ENCODE measurements at regions not wholly inside any gene's neighbourhood (a gene's known extent, or its start where the extent isn't known, plus 50 kb on each side); places are given as distances from the start of the nearest gene placed in this dataset.

DNA sequence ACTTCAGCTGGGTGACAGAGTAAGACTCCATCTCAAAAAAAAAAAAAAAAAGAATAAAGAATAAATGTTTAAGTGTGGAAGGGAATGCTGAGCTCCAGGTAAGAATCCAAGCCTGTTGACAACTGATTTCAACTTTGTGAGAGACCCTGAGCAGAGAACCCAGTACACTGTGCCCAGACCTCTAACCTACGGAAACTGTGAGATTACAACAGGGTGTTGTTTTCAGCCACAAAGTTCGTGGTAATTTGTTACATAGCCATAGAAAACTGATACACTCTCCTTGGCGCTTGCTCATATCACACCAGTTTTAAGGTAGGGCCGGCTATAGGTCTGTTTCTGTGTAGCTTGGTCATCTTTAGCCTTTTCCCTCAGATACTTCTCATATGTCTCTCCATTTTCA, 98.4 kb upstream of the PAPOLG start:
- DNase-seq (ENCODE audit: low spot score), result no peak

DNA sequence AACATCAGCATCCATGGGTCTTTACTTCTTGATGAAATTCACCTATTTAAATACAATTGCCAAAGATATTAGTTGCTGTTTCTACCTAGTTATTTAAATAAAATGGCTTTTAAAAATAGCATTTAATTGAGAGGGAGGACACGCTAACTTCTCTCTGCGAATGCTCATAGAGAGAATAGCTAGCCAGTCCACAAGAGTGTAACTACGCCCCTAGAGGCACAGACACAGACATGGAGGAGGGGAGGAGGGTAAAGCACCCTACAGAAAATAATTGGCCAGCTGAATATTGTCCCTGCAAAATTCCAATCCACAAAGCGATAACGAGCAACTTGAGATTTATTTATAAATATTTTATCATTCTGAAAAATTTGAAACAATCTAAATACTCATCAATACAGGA, 97.0 kb upstream of the PAPOLG start:
- no peak for DNase-seq (ENCODE audit: low spot score)

DNA sequence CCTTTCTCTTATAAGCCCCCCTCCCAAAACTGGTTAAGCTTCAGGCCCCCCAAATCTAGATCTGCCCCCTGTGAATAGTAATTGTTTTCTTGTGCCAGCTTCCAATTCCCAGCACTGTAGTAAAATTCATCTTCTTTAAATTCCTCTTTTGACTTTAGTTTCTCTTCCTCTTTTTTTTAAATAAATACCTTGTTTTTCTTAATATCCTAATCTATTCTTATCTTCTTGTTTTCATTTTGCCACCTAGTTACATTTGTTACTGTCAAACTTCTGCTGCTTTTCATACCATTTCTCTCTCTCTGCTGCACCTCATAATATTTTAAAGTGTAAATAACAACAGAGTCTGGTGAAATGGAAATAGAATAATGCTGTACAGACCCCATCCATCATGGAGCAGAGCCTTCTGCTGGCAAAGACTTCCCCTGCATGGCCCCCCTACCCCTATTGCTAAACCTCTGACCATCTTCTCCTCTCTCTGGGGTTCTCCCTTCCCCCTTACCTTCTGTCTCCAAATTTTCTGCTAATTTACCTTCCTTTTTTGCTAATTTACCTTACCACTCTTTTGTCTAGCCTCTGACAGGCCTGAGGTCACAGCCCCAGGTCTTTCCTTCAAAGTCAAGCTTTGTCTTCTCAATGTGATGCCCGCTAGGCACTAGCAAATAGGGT, 94.9 kb upstream of the PAPOLG start:
- DNase-seq (ENCODE audit: low spot score), result no peak

DNA sequence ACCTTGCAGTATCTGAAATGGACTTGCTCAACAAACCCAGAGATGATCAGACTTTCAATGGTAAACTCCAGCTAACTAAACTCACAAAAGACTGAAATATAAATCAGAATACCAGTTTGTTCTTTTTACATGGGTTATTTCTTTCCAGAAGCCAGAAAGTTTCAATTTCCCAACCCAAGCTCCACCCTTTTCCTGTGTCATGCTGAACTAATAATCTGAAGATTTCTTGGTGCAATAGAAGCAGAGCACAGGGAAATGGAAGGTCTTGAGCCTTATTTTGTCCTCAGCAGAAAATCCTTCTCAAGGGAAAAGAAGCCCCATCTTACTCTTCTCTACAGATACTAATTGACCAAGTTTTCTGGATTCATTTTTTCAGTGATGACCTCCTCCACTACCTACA, 93.3 kb upstream of the PAPOLG start:
- no peak for DNase-seq (ENCODE audit: low spot score)

DNA sequence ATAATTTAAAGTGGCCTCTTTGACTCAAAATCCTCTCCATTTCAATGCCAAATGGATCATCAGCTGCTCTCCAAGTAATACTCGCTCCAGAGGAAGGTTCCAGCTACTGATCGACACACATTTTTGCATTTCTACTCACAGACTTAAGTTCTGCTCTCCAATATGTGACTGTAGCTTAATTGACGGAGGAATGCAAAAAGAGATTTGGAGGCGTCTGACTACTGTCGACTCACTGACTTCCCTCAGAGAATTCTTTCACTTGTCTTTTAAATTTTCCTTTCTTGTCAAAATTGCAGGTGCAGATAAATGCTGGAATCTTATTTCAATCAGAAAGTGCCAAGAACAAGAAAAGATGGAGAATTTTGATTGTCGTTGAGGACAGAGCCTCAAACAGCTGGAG, 84.1 kb upstream of the PAPOLG start:
- DNase-seq (ENCODE audit: low spot score), result no peak

DNA sequence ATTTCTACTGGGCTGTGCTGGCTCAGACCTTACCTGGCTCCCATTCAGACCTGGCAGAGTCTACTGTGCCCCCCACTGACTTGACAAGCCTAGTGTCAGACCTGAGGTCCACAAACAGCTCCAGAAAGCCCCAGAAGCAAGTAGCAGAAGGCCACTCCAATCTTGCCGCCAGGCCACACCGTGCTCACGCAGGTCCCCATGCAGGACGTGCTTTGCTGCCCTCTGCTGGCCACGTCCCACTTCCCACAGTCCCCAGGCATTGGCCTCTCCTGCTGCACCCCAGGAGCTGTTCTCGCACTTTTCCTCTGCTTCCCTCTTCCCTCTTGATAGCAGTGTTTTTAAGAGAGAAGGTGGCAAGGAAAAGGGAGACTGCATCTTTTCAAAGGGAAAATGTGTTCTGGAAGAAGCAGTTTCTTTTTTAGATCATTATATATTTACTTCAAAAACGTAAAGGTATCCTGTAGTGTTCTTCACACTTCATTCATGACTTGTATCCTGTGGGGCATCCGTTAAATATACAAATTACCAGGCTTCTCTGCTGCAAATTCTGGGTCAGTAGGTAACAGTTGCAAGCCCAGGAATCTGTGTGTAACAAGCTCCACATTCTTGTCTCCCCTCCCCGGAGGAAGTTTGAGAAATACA, 81.4 kb upstream of the PAPOLG start:
- peak; percentile 78 for DNase-seq (ENCODE audit: low spot score)

DNA sequence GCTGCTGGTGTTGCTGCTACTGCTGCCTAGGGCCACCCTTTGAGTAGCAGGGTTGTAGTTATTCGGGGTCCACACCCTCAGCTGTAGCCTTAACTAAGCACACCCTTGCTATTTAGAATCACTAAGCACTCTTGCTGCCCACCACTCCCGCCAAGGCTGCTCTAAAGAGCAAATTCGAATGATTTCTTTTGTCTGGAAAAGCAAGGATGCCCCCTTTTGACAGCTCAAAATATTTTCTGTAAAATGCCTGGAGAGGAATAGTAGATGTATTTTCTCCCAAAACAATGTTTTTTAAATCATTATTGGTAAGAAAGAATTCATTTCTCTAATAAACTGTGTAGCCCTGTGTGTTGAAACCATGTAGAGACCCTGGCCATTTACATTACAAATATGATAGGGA, 80.8 kb upstream of the PAPOLG start:
- no peak for DNase-seq (ENCODE audit: low spot score)

DNA sequence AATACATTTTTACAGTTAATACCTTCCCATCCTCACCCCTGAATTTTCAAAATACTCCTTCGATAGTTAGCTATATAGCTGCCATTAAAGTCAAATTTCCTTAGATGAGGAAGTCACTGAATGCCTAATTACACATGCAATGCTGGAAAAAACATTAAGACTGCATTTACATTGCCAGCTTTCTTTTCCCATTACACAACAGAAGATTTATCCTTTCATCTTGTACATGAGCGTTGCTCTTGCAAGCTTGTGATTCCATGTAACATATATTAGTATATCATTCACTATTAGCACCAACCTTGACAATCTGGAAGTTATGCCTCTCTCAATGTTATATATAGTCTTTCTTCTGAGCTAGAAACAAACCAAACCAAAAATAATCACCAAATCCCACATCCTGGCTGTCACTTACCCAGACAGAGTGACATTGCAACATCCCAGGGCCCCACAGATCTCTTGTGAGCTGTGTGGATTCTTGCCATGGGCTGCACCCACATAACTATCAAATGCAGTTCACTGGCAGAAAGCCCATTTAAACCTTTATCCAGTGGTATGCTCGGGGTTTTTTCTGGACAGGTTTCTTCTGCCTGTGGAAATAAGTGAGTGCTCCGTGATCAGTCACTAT, 79.2 kb upstream of the PAPOLG start:
- DNase-seq (ENCODE audit: low spot score), result no peak

DNA sequence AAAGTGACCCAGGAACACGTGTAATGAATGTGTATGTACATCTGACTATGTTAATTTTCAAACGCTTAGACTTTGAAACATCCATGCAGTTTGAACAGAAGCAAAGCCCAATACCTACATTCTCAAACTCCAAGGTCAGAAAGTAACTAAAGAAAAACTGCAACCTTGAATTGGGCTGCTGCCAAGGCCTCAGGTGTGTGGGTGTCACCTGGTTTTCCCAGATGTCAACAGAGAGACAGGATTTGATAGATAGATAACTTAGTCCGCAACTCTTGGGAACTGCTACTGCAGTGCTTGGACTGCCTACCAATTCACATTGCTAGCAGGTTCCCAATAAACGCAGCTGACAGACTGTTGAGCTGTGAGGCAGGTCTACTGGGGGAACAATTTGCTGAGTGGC, 78.7 kb upstream of the PAPOLG start:
- no peak for DNase-seq (ENCODE audit: low spot score)

DNA sequence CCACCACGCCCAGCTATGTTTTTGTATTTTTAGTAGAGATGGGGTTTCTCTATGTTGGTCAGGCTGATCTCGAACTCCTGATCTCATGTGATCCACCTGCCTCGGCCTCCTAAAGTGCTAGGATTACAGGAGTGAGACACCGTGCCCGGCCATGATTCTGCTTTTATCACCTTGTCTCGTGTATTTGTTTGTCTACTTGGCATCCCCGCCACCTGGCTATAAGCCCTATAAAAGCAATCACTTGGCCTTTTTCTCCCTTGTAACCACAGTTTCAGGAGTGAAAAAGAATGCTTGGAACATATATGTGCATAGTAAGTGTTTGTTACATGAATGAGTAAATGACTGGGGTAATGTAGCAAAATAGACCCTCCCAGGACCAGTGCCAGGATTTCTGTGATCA, 77.5 kb upstream of the PAPOLG start:
- DNase-seq (ENCODE audit: low spot score), result no peak

DNA sequence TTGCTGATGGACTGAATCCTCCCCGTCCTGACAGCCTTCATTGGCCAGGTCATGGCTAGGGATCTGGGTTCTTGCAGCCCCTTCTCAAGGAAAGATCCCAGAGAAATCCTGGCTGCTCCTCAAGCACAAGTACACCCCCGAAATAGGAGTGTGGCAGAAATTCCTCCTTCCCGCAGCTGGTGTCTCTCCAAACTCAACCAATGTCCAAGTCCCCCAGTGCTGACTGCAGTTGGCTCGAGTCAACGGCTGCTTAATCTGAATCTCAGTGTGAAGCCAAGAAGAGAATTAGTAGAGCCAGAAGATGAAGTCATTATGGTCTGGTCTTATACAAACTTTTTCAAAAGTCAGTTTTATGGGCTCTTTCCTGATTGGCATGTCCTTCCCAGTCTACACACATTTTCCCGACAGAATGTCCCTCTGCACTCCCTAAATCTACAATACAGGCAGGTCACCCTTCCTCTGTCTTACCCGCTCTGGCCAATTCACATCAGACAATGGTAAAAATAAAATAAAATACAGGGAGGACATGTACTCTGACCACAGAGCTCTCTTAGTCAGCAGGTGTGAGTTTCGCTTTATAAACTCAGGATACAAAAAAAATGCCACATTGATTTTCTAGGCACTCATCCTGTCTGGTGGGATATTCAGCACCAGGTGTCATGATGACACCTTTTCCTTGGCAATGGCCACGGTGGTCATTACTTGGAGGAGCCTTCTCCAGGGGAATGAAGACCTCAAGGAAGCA, 76.9 kb upstream of the PAPOLG start:
- DNase-seq (ENCODE audit: low spot score), result no peak

DNA sequence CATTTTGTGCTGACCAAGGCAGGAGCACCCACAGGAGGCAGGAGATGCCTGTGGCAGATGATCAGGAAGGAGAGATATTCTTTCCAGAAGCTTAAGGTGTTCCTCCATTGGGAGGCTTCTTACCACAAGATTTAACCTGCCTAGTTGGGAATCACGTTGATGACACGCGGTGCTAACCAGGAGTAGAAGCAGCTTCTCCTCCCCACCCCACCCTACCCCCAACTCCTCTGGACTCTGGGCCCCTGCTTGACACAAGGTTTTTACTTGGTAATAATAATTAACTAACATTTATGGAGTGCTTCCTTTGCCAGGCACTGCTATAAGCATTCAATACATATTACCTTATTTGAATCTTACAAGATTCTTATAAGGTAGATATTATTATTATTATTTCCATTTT, 62.5 kb upstream of the PAPOLG start:
- DNase-seq (ENCODE audit: low spot score), result no peak

DNA sequence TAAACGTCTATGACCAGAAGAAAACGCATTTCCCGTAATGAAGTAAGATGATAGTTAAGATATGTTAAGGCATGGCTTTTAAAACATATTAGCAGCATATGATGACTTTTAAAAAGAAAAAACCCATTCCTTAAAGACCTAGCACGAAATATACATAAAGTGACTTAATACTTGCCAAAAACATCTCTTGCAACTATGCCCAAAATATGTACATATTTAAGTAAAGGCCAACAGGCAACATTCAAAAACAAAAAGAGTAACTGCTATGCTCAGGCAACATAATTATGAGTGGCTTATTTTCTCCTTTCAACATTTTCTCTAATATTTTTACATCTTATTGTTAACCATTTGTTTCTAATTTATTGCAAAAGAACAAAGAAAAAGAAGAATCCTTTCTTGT, 60.3 kb upstream of the PAPOLG start:
- DNase-seq (ENCODE audit: low spot score), result no peak

DNA sequence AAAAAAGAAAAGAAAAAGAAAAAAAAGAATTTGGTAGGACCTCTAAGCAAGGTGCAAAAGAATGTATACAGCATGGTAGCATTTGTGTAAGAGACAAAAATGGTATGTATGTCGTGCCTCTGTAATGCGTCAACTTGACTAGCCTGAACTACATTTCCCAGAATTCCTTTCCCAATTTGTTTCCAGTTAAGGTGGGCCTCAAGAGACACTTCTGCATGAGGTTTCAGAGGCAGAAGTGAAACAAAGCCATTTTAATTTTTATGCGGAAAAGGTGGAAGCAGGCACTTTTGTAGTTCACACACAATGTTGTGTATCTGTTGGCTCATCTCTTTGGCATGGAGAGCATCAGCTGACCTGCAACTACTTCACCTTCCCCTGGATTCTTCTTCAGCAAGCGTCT, 56.5 kb upstream of the PAPOLG start:
- DNase-seq (ENCODE audit: low spot score), result no peak

DNA sequence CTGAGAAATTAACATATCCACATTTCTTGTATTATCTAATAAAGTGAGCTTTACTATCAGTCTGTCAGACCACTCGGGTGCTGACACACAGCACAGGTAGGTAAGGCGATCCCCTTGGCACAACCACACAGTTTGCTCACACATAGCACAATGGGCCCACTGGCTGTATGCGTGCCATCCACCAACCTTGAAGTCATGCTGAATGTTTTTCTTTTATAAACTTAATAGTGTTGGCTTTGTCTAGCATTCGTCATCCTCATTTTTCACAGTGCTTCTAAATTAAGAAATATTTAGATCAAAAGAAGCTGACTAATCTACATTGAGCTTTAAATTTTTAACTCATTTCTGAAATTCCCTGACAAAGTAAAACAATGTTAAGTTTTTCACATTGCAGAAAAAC, 50.0 kb upstream of the PAPOLG start:
- no peak for DNase-seq (ENCODE audit: low spot score)
